A549 (cell line): ENCODE measurements at regions not wholly inside any gene's neighbourhood (a gene's known extent, or its start where the extent isn't known, plus 50 kb on each side); places are given as distances from the start of the nearest gene placed in this dataset.
A peak's percentile ranks its signal among the peaks of the same experiment; 100 is the strongest.
"Not testable (repeated sequence)": the region's sequence is repeated elsewhere in the genome, so short reads cannot be mapped to it uniquely, and the experiment has no call there.

Experiments
- ATAC-seq, 2 experiments: fragments of 200-7000 bp in 1 of 2; fragments of >200 bp in 1 of 2; cut with Nextera tagmentation in 1 of 2; cut with Tn5 transposase in 1 of 2; 3 replicates each; pipeline versions ENCODE4 v1.8.0 to v1.9.1; 2018 to 2020; ENCODE audit warnings: mild to moderate bottlenecking in 1 of 2, moderate library complexity in 1 of 2
- CTCF ChIA-PET: fragments of 300-600 bp; sonication (Branson Sonifier 250); formaldehyde crosslinking; extraction: SDS; loops from one replicate; lab custom pipeline; 2021; ENCODE audit warnings: antibody characterized with exemption, inconsistent platforms; lab: Yijun Ruan, JAX
- POLR2A ChIA-PET: fragments of 350-600 bp; formaldehyde crosslinking; extraction: SDS; loops from one replicate; lab custom pipeline; 2021; ENCODE audit warnings: antibody characterized with exemption, inconsistent platforms; lab: Yijun Ruan, JAX
- DNase-seq, 2 experiments: peaks; one replicate each; pipeline versions ENCODE4 v3.0.0 to v3.0.0-alpha.2; 2011 to 2016; ENCODE audit warnings: low read depth in 1 of 2, low spot score in 1 of 2
- FAIRE-seq: peaks from 2 replicates; lab custom pipeline; 2011; peaks lifted over from hg19 to GRCh38; lab: Jason Lieb, UNC
- H3K27ac ChIP-seq, 2 experiments: fragments of >200 bp; sonication (Bioruptor Twin); formaldehyde crosslinking; 3 replicates each; pipeline ENCODE4 v1.5.1; 2016 to 2017
- H3K4me1 ChIP-seq: fragments of >200 bp; sonication (Bioruptor Twin); formaldehyde crosslinking; 3 replicates; pipeline ENCODE4 v1.6.1; 2016
- H3K4me2 ChIP-seq: fragments of >200 bp; sonication (Bioruptor Twin); formaldehyde crosslinking; 3 replicates; pipeline ENCODE4 v1.6.1; 2016
- H3K4me3 ChIP-seq: fragments of >200 bp; sonication (Bioruptor Twin); formaldehyde crosslinking; 3 replicates; pipeline ENCODE4 v1.5.1; 2016
- H3K9me3 ChIP-seq: fragments of >200 bp; sonication (Bioruptor Twin); formaldehyde crosslinking; 3 replicates; pipeline ENCODE4 v1.6.1; 2016
- BCL3 ChIP-seq: fragments of >200 bp; sonication (Bioruptor Twin); formaldehyde crosslinking; IDR thresholded peaks from 3 replicates; pipeline ENCODE4 v1.6.1; 2016
- CBX8 ChIP-seq: fragments of 200-600 bp; sonication (generic); IDR thresholded peaks from 2 replicates; pipeline ENCODE4 v1.6.1; 2016
- EHF ChIP-seq: fragments of 250-450 bp; sonication (Bioruptor Pico); IDR thresholded peaks from 2 replicates; pipeline ENCODE4 v1.5.0; 2020; ENCODE audit warnings: mild to moderate bottlenecking
- EHMT2 ChIP-seq: fragments of 200-600 bp; sonication (generic); IDR thresholded peaks from 2 replicates; pipeline ENCODE4 v1.6.1; 2016; ENCODE audit warnings: antibody characterized with exemption, low read depth, mild to moderate bottlenecking, moderate library complexity
- FOSL2 ChIP-seq, 2 experiments: fragments of 450-650 bp in 1 of 2; fragments of >200 bp in 1 of 2; sonication (Bioruptor Twin) in 1 of 2; formaldehyde crosslinking; IDR thresholded peaks; 2 replicates each; pipeline versions ENCODE4 v1.5.0 to v1.6.1; 2016 to 2020; ENCODE audit warnings: mild to moderate bottlenecking in 1 of 2, moderate library complexity in 1 of 2
- HES2 ChIP-seq: fragments of >200 bp; sonication (Bioruptor Twin); formaldehyde crosslinking; IDR thresholded peaks from 2 replicates; pipeline ENCODE4 v1.6.1; 2016
- HOXA7 ChIP-seq: fragments of 250-450 bp; sonication (Bioruptor Pico); IDR thresholded peaks from 2 replicates; pipeline ENCODE4 v1.5.0; 2020; ENCODE audit warnings: mild to moderate bottlenecking, moderate library complexity
- HOXB5 ChIP-seq: fragments of 250-450 bp; sonication (Bioruptor Pico); IDR thresholded peaks from 2 replicates; pipeline ENCODE4 v1.5.0; 2020; ENCODE audit warnings: mild to moderate bottlenecking, moderate library complexity
- JUN ChIP-seq, 2 experiments: fragments of >200 bp; sonication (Bioruptor Twin); formaldehyde crosslinking; IDR thresholded peaks; 2 replicates in 1 of 2; 3 replicates in 1 of 2; pipeline ENCODE4 v1.6.1; 2016 to 2017
- KDM1A ChIP-seq: fragments of 200-600 bp; sonication (generic); IDR thresholded peaks from 2 replicates; pipeline ENCODE4 v1.6.1; 2016; ENCODE audit warnings: low read depth, mild to moderate bottlenecking
- KDM5A ChIP-seq: fragments of 200-600 bp; sonication (generic); IDR thresholded peaks from 2 replicates; pipeline ENCODE4 v1.6.1; 2016; ENCODE audit warnings: antibody characterized with exemption, mild to moderate bottlenecking
- MAFK ChIP-seq: fragments of 450-650 bp; IDR thresholded peaks from 2 replicates; pipeline ENCODE4 v1.6.1; 2014; ENCODE audit not compliant: partially characterized antibody
- MAX ChIP-seq: IDR thresholded peaks from 2 replicates; pipeline ENCODE4 v1.6.1; 2012
- MYC ChIP-seq: IDR thresholded peaks from 2 replicates; pipeline ENCODE4 v1.6.1; 2012; ENCODE audit warnings: mild to moderate bottlenecking, inconsistent platforms, low read length, improper control_type of control experiment, borderline replicate concordance
- NPAS2 ChIP-seq: fragments of 250-450 bp; sonication (Bioruptor Pico); IDR thresholded peaks from 2 replicates; pipeline ENCODE4 v1.8.0; 2022; ENCODE audit warnings: mild to moderate bottlenecking, moderate library complexity, borderline replicate concordance
- RAD21 ChIP-seq, 2 experiments: fragments of >200 bp in 1 of 2; sonication (Bioruptor Twin) in 1 of 2; formaldehyde crosslinking in 1 of 2; IDR thresholded peaks in 1 of 2; conservative IDR thresholded peaks in 1 of 2; 2 replicates in 1 of 2; 3 replicates in 1 of 2; pipeline ENCODE4 v1.6.1; 2012 to 2018; ENCODE audit warnings: inconsistent platforms in 1 of 2
- RCOR1 ChIP-seq: fragments of 150-350 bp; IDR thresholded peaks from 2 replicates; pipeline ENCODE4 v1.6.1; 2014; ENCODE audit warnings: antibody characterized with exemption, low read length, low read depth
- REST ChIP-seq: fragments of 200-600 bp; sonication (generic); IDR thresholded peaks from 2 replicates; pipeline ENCODE4 v1.6.1; 2016; ENCODE audit warnings: antibody characterized with exemption, mild to moderate bottlenecking, moderate library complexity
- TFCP2L1 ChIP-seq: fragments of 250-450 bp; sonication (Bioruptor Pico); IDR thresholded peaks from 2 replicates; pipeline ENCODE4 v1.5.0; 2021; ENCODE audit warnings: mild to moderate bottlenecking
- TP53 ChIP-seq: fragments of 250-450 bp; sonication (Bioruptor Pico); IDR thresholded peaks from 2 replicates; pipeline ENCODE4 v1.5.0; 2021; ENCODE audit warnings: mild to moderate bottlenecking, moderate library complexity
- USF2 ChIP-seq: fragments of 450-650 bp; IDR thresholded peaks from 2 replicates; pipeline ENCODE4 v1.6.1; 2014; ENCODE audit warnings: antibody characterized with exemption
- ZFP36 ChIP-seq: fragments of 450-650 bp; IDR thresholded peaks from 2 replicates; pipeline ENCODE4 v1.6.1; 2014; ENCODE audit warnings: borderline replicate concordance; ENCODE audit not compliant: partially characterized antibody
- ZNF302 ChIP-seq: fragments of 250-450 bp; sonication (Bioruptor Pico); IDR thresholded peaks from 2 replicates; pipeline ENCODE4 v1.9.0; 2021; ENCODE audit warnings: inconsistent platforms, mild to moderate bottlenecking, moderate library complexity
- WGBS: methylation state at CpG from one replicate; pipeline ENCODE4 v1.1.6; 2017; ENCODE audit errors: missing lambda C conversion rate; 5-methylcytosine and 5-hydroxymethylcytosine counted together

- TF ChIP-seq BCL3 (no peak), NPAS2 (CRISPR knock-in tag) (no peak), EHF (CRISPR knock-in tag) (no peak), RAD21 (conservative IDR thresholded peaks at IDR 0.05 in 1 of 2, IDR thresholded peaks at IDR 0.05 in 1 of 2) (no peak), USF2 (no peak), MAX (no peak), HES2 (no peak)
Observed at GRCh38 chr15:70234256-70234905, 136.7 kb upstream of the TLE3 start (continued).

- ATAC-seq, result no peak
- no peak overlapping the region for H3K27ac ChIP-seq
- ChIA-PET POLR2A (no interaction called here), CTCF (no interaction called here)
- H3K4me2 ChIP-seq, result no peak overlapping the region
- WGBS, result 19% methylated on average over 1 of the region's 1 CpG
- no peaks in the 10 kb centered on the region for H3K4me1 ChIP-seq
- TF ChIP-seq HOXB5 (0 out of 2 replicates have a peak, but pooled peaks have one; percentile 43), ZNF302 (0 out of 2 replicates have a peak, but pooled peaks have one; percentile 27), MYC (no peak)
- DNase-seq, result no peak
- peak; percentile 85 for FAIRE-seq
- H3K9me3 ChIP-seq, result peaks cover 31% of the 10 kb centered on the region
- no peak overlapping the region for H3K4me3 ChIP-seq
Observed at GRCh38 chr15:70231484-70231883, 133.8 kb upstream of the TLE3 start.

GRCh38 chr15:70227918-70228317 is 130.2 kb upstream of the TLE3 start:
- H3K27ac ChIP-seq, POLR2A ChIA-PET, ATAC-seq, DNase-seq, H3K4me2 ChIP-seq, FAIRE-seq, H3K4me1 ChIP-seq, H3K4me3 ChIP-seq: not testable (repeated sequence)
- WGBS, result 78% methylated on average over 3 of the region's 3 CpGs
- CTCF ChIA-PET, result interaction anchor here (0.7 to 1.8 kb wide), 5 partner anchors 11 to 106 kb away, joined by 3 to 4 read pairs (median 3); no protein-coding TSS in a partner anchor
- peaks cover 30% of the 10 kb centered on the region for H3K9me3 ChIP-seq

GRCh38 chr15:70227147-70227546 is 129.4 kb upstream of the TLE3 start:
- H3K4me2 ChIP-seq, result no peak overlapping the region
- 81% methylated on average over 1 of the region's 1 CpG for WGBS
- CTCF ChIA-PET, result interaction anchor here (1.0 to 1.8 kb wide), 5 partner anchors 10 to 751 kb away, joined by 3 to 4 read pairs (median 3); no protein-coding TSS in a partner anchor
- FAIRE-seq (no peak), ATAC-seq (no peak), DNase-seq (no peak)
- H3K4me3 ChIP-seq, result no peak overlapping the region
- POLR2A ChIA-PET, result no interaction called here
- no peaks in the 10 kb centered on the region for H3K4me1 ChIP-seq
- H3K9me3 ChIP-seq, result peaks cover 22% of the 10 kb centered on the region
- no peak overlapping the region for H3K27ac ChIP-seq
- no peak for TF ChIP-seq MAFK
- TF ChIP-seq HOXA7 (CRISPR knock-in tag), result no peak
- TF ChIP-seq JUN (IDR thresholded peaks at IDR 0.05), result no peak
- TF ChIP-seq ZFP36, result no peak
- TF ChIP-seq CBX8, result no peak
- no peak for TF ChIP-seq EHMT2
- no peak for TF ChIP-seq TFCP2L1
- no peak for TF ChIP-seq FOSL2 (IDR thresholded peaks at IDR 0.05)
- no peak for TF ChIP-seq FOSL2 (CRISPR knock-in tag; IDR thresholded peaks at IDR 0.05)
- no peak for TF ChIP-seq KDM1A
- no peak for TF ChIP-seq REST
- no peak for TF ChIP-seq RCOR1
- TF ChIP-seq USF2, result no peak
- no peak for TF ChIP-seq NPAS2 (CRISPR knock-in tag)
- TF ChIP-seq KDM5A, result no peak
- TF ChIP-seq TP53 (CRISPR knock-in tag), result no peak
